ENCODE measurements at regions not wholly inside any gene's neighbourhood (a gene's known extent, or its start where the extent isn't known, plus 50 kb on each side); places are given as distances from the start of the nearest gene placed in this dataset.

- no peak for DNase-seq
These were observed 135.6 kb upstream of the ALKAL2 start for GRCh38 chr2:423479-423878.

GRCh38 chr2:422676-423435, 135.0 kb upstream of the ALKAL2 start:
- no peak for DNase-seq

- no peak for DNase-seq
These were observed 133.5 kb upstream of the ALKAL2 start for GRCh38 chr2:421406-421805.

- DNase-seq, result no peak
These were observed 131.9 kb upstream of the ALKAL2 start for GRCh38 chr2:419687-420317.

- no peak for DNase-seq
These were observed 129.8 kb upstream of the ALKAL2 start for GRCh38 chr2:417662-418061.

GRCh38 chr2:417006-417405, 129.1 kb upstream of the ALKAL2 start:
- DNase-seq, result no peak

- DNase-seq, result no peak
These were observed 128.2 kb upstream of the ALKAL2 start for GRCh38 chr2:415986-416610.

GRCh38 chr2:409523-409922, 121.6 kb upstream of the ALKAL2 start:
- DNase-seq, result no peak

- no peak for DNase-seq
These were observed 119.7 kb upstream of the ALKAL2 start for GRCh38 chr2:407630-408029.

GRCh38 chr2:406876-407275, 119.0 kb upstream of the ALKAL2 start:
- DNase-seq, result no peak

- DNase-seq, result no peak
These were observed 118.3 kb upstream of the ALKAL2 start for GRCh38 chr2:406231-406630.

- DNase-seq, result no peak
These were observed 116.7 kb upstream of the ALKAL2 start for GRCh38 chr2:404581-404980.

GRCh38 chr2:403682-404081, 115.8 kb upstream of the ALKAL2 start:
- DNase-seq, result no peak

- no peak for DNase-seq
These were observed 114.8 kb upstream of the ALKAL2 start for GRCh38 chr2:402721-403120.

- no peak for DNase-seq
These were observed 114.3 kb upstream of the ALKAL2 start for GRCh38 chr2:402206-402605.

- no peak for DNase-seq
These were observed 113.3 kb upstream of the ALKAL2 start for GRCh38 chr2:401019-401679.

GRCh38 chr2:397926-398325, 110.0 kb upstream of the ALKAL2 start:
- DNase-seq, result no peak

- no peak for DNase-seq
These were observed 109.6 kb upstream of the ALKAL2 start for GRCh38 chr2:397521-397920.

GRCh38 chr2:396903-397302, 109.0 kb upstream of the ALKAL2 start:
- DNase-seq, result no peak

GRCh38 chr2:395886-396285, 108.0 kb upstream of the ALKAL2 start:
- DNase-seq, result no peak

- DNase-seq, result no peak
These were observed 106.1 kb upstream of the ALKAL2 start for GRCh38 chr2:393711-394696.

GRCh38 chr2:392926-393280, 105.0 kb upstream of the ALKAL2 start:
- no peak for DNase-seq

All from OCI-M1 (cell line).